WTC11 (cell line): ENCODE measurements at regions not wholly inside any gene's neighbourhood (a gene's known extent, or its start where the extent isn't known, plus 50 kb on each side); places are given as distances from the start of the nearest gene placed in this dataset.

Experiments
- ATAC-seq: fragments of 200-7000 bp; cut with Tn5 transposase; 2 replicates; pipeline ENCODE4 v1.10.0; 2021; ENCODE audit warnings: mild to moderate bottlenecking, moderate library complexity
- CTCF ChIA-PET: fragments of 300-600 bp; sonication (Branson Sonifier 250); formaldehyde crosslinking; loops from one replicate; lab custom pipeline; 2021; ENCODE audit warnings: antibody characterized with exemption; lab: Charles Lee
- POLR2A ChIA-PET: fragments of 350-600 bp; sonication (Branson Sonifier 250); formaldehyde crosslinking; loops from one replicate; lab custom pipeline; 2021; ENCODE audit warnings: antibody characterized with exemption; lab: Charles Lee
- DNase-seq: peaks from one replicate; pipeline ENCODE4 v3.0.0; 2021; ENCODE audit warnings: low spot score
- H3K27ac Mint-ChIP-seq: 2 replicates; pipeline ENCODE4 v1.8.0; 2021; ENCODE audit warnings: mixed read lengths
- H3K27me3 Mint-ChIP-seq: 2 replicates; pipeline ENCODE4 v1.8.0; 2021; ENCODE audit warnings: low read depth, mild to moderate bottlenecking, moderate library complexity, mixed read lengths
- H3K36me3 Mint-ChIP-seq: 2 replicates; pipeline ENCODE4 v1.8.0; 2021; ENCODE audit warnings: mixed read lengths
- H3K4me1 Mint-ChIP-seq: 2 replicates; pipeline ENCODE4 v1.8.0; 2022; ENCODE audit warnings: mixed read lengths
- H3K4me3 Mint-ChIP-seq: 2 replicates; pipeline ENCODE4 v1.8.0; 2021; ENCODE audit warnings: mild to moderate bottlenecking, moderate library complexity, mixed read lengths
- H3K9me3 Mint-ChIP-seq: 2 replicates; pipeline ENCODE4 v1.8.0; 2021; ENCODE audit warnings: mixed read lengths
- CTCF ChIP-seq: fragments of 200-600 bp; IDR thresholded peaks from 2 replicates; pipeline ENCODE4 v1.8.0; 2022; ENCODE audit warnings: antibody characterized with exemption
- GABPB1 ChIP-seq: sonication (generic); formaldehyde crosslinking; IDR thresholded peaks from 2 replicates; pipeline ENCODE4 v1.8.1; 2023; ENCODE audit warnings: mild to moderate bottlenecking, missing genetic modification reagents
- HMGA2 ChIP-seq: fragments of 250-450 bp; sonication (Bioruptor Pico); IDR thresholded peaks from 2 replicates; pipeline ENCODE4 v1.4.0; 2021; ENCODE audit warnings: mild to moderate bottlenecking, moderate library complexity
- IRF2 ChIP-seq: sonication (generic); formaldehyde crosslinking; IDR thresholded peaks from 2 replicates; pipeline ENCODE4 v1.8.0; 2022; ENCODE audit warnings: low read depth, missing genetic modification reagents, borderline replicate concordance
- JAZF1 ChIP-seq: fragments of 250-450 bp; sonication (Bioruptor Pico); IDR thresholded peaks from 2 replicates; pipeline ENCODE4 v1.9.0; 2021; ENCODE audit warnings: moderate library complexity, mild to moderate bottlenecking, inconsistent platforms
- JUN ChIP-seq: sonication (generic); formaldehyde crosslinking; IDR thresholded peaks from 2 replicates; pipeline ENCODE4 v1.8.0; 2023; ENCODE audit warnings: mild to moderate bottlenecking, missing genetic modification reagents
- KAT7 ChIP-seq: sonication (generic); formaldehyde crosslinking; IDR thresholded peaks from 2 replicates; pipeline ENCODE4 v1.8.1; 2023; ENCODE audit warnings: missing genetic modification reagents, mild to moderate bottlenecking, borderline replicate concordance
- MXD4 ChIP-seq: fragments of 250-450 bp; sonication (Bioruptor Pico); IDR thresholded peaks from 2 replicates; pipeline ENCODE4 v1.8.0; 2021; ENCODE audit warnings: mild to moderate bottlenecking, moderate library complexity, borderline replicate concordance
- NFATC4 ChIP-seq: fragments of 250-450 bp; sonication (Bioruptor Pico); IDR thresholded peaks from 2 replicates; pipeline ENCODE4 v1.9.0; 2021; ENCODE audit warnings: mild to moderate bottlenecking
- PRRX2 ChIP-seq: fragments of 250-450 bp; sonication (Bioruptor Pico); IDR thresholded peaks from 2 replicates; pipeline ENCODE4 v1.8.0; 2021; ENCODE audit warnings: mild to moderate bottlenecking
- RORB ChIP-seq: fragments of 250-450 bp; sonication (Bioruptor Pico); IDR thresholded peaks from 2 replicates; pipeline ENCODE4 v1.9.0; 2021; ENCODE audit warnings: mild to moderate bottlenecking
- SP1 ChIP-seq: sonication (generic); formaldehyde crosslinking; conservative IDR thresholded peaks from 2 replicates; pipeline ENCODE4 v1.8.1; 2022; ENCODE audit warnings: missing genetic modification reagents
- TEAD1 ChIP-seq: sonication (generic); formaldehyde crosslinking; IDR thresholded peaks from 2 replicates; pipeline ENCODE4 v1.8.0; 2022; ENCODE audit warnings: mild to moderate bottlenecking, missing genetic modification reagents
- ZNF138 ChIP-seq: sonication (generic); formaldehyde crosslinking; conservative IDR thresholded peaks from 2 replicates; pipeline ENCODE4 v1.8.1; 2022; ENCODE audit warnings: mild to moderate bottlenecking, moderate library complexity, missing genetic modification reagents
- ZNF232 ChIP-seq: sonication (generic); formaldehyde crosslinking; IDR thresholded peaks from 2 replicates; pipeline ENCODE4 v1.8.0; 2022; ENCODE audit warnings: mild to moderate bottlenecking, missing genetic modification reagents
- ZNF532 ChIP-seq: fragments of 250-450 bp; sonication (Bioruptor Pico); IDR thresholded peaks from 2 replicates; pipeline ENCODE4 v1.9.0; 2021; ENCODE audit warnings: mild to moderate bottlenecking, borderline replicate concordance
- TF ChIP-seq, protein P1 (sequence below): sonication (generic); formaldehyde crosslinking; IDR thresholded peaks from 2 replicates; pipeline ENCODE4 v1.8.1; 2023; ENCODE audit warnings: mild to moderate bottlenecking, moderate library complexity, missing genetic modification reagents
- TF ChIP-seq, protein P2 (sequence below): sonication (generic); formaldehyde crosslinking; IDR thresholded peaks from 2 replicates; pipeline ENCODE4 v1.8.0; 2023; ENCODE audit warnings: missing genetic modification reagents, mild to moderate bottlenecking, borderline replicate concordance
- TF ChIP-seq, protein P3 (sequence below): sonication (generic); formaldehyde crosslinking; IDR thresholded peaks from 2 replicates; pipeline ENCODE4 v1.8.1; 2022; ENCODE audit warnings: low read depth, mild to moderate bottlenecking, moderate library complexity, missing genetic modification reagents, borderline replicate concordance

DNA sequence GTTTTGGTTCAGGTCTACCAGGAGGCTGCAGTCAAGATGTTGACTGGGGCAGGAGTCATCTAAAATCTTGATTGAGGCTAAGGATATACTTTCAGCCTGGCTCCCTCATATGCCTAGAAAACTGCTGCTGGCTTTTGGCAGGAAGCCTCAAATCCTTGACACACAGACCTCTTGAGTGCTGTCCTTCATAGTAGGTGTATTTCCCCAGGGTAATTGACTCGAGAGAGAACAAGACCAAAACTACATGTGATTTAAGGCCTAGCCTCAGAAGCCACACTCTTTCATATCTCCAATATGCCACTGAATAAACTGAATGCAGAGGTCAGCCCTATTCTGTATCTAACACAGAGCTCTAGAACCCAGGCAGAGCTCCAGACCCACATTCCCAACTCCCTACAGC lies 402.3 kb upstream of the ADAMTS16 start (continued):
- no peak for TF ChIP-seq MXD4 (CRISPR knock-in tag)
- no peak for TF ChIP-seq HMGA2 (CRISPR knock-in tag)
- TF ChIP-seq SP1 (CRISPR knock-in tag) = no peak
- TF ChIP-seq, protein P1, sequence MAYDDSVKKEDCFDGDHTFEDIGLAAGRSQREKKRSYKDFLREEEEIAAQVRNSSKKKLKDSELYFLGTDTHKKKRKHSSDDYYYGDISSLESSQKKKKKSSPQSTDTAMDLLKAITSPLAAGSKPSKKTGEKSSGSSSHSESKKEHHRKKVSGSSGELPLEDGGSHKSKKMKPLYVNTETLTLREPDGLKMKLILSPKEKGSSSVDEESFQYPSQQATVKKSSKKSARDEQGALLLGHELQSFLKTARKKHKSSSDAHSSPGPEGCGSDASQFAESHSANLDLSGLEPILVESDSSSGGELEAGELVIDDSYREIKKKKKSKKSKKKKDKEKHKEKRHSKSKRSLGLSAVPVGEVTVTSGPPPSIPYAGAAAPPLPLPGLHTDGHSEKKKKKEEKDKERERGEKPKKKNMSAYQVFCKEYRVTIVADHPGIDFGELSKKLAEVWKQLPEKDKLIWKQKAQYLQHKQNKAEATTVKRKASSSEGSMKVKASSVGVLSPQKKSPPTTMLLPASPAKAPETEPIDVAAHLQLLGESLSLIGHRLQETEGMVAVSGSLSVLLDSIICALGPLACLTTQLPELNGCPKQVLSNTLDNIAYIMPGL (CRISPR knock-in tag) = no peak
- no peak for TF ChIP-seq CTCF
- no peak for TF ChIP-seq JUN
- TF ChIP-seq JAZF1 (CRISPR knock-in tag) = no peak
- TF ChIP-seq ZNF232 (CRISPR knock-in tag) = no peak
- no peak for TF ChIP-seq PRRX2 (CRISPR knock-in tag)
- TF ChIP-seq, protein P2, sequence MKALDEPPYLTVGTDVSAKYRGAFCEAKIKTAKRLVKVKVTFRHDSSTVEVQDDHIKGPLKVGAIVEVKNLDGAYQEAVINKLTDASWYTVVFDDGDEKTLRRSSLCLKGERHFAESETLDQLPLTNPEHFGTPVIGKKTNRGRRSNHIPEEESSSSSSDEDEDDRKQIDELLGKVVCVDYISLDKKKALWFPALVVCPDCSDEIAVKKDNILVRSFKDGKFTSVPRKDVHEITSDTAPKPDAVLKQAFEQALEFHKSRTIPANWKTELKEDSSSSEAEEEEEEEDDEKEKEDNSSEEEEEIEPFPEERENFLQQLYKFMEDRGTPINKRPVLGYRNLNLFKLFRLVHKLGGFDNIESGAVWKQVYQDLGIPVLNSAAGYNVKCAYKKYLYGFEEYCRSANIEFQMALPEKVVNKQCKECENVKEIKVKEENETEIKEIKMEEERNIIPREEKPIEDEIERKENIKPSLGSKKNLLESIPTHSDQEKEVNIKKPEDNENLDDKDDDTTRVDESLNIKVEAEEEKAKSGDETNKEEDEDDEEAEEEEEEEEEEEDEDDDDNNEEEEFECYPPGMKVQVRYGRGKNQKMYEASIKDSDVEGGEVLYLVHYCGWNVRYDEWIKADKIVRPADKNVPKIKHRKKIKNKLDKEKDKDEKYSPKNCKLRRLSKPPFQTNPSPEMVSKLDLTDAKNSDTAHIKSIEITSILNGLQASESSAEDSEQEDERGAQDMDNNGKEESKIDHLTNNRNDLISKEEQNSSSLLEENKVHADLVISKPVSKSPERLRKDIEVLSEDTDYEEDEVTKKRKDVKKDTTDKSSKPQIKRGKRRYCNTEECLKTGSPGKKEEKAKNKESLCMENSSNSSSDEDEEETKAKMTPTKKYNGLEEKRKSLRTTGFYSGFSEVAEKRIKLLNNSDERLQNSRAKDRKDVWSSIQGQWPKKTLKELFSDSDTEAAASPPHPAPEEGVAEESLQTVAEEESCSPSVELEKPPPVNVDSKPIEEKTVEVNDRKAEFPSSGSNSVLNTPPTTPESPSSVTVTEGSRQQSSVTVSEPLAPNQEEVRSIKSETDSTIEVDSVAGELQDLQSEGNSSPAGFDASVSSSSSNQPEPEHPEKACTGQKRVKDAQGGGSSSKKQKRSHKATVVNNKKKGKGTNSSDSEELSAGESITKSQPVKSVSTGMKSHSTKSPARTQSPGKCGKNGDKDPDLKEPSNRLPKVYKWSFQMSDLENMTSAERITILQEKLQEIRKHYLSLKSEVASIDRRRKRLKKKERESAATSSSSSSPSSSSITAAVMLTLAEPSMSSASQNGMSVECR (CRISPR knock-in tag) = no peak
- TF ChIP-seq ZNF138 (CRISPR knock-in tag) = no peak

GRCh38 chr5:4738298-4738697 lies 401.8 kb upstream of the ADAMTS16 start:
- ChIA-PET POLR2A (no interaction called here), CTCF (no interaction called here)
- no peak for DNase-seq
- no peaks in the 10 kb centered on the region for H3K36me3 Mint-ChIP-seq
- no peaks in the 10 kb centered on the region for H3K4me1 Mint-ChIP-seq
- ATAC-seq = no peak
- H3K9me3 Mint-ChIP-seq = no peaks in the 10 kb centered on the region
- H3K4me3 Mint-ChIP-seq = no peak overlapping the region
- peaks cover 4% of the 10 kb centered on the region; the same call in 1 of the 2 replicates for H3K27me3 Mint-ChIP-seq
- no peak overlapping the region for H3K27ac Mint-ChIP-seq
- TF ChIP-seq TEAD1 (CRISPR knock-in tag) (no peak), ZNF532 (CRISPR knock-in tag) (no peak), KAT7 (CRISPR knock-in tag) (no peak), NFATC4 (no peak), RORB (no peak), ZNF138 (CRISPR knock-in tag) (no peak), GABPB1 (CRISPR knock-in tag) (no peak), ZNF232 (CRISPR knock-in tag) (no peak), IRF2 (CRISPR knock-in tag) (no peak)
- TF ChIP-seq, protein P3, sequence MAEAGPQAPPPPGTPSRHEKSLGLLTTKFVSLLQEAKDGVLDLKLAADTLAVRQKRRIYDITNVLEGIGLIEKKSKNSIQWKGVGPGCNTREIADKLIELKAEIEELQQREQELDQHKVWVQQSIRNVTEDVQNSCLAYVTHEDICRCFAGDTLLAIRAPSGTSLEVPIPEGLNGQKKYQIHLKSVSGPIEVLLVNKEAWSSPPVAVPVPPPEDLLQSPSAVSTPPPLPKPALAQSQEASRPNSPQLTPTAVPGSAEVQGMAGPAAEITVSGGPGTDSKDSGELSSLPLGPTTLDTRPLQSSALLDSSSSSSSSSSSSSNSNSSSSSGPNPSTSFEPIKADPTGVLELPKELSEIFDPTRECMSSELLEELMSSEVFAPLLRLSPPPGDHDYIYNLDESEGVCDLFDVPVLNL = no peak
